Subcutaneous abdominal adipose tissue (tissue), 5 donors: ENCODE measurements at regions not wholly inside any gene's neighbourhood (a gene's known extent, or its start where the extent isn't known, plus 50 kb on each side); places are given as distances from the start of the nearest gene placed in this dataset.
"Not testable (repeated sequence)": the region's sequence is repeated elsewhere in the genome, so short reads cannot be mapped to it uniquely, and the experiment has no call there.

Experiments used
- H3K27ac ChIP-seq: one replicate; pipeline ENCODE4 v1.7.0; 2013; ENCODE audit warnings: low read depth, mild to moderate bottlenecking, inconsistent platforms, low read length, moderate library complexity
- H3K27me3 ChIP-seq, 5 donors: one replicate each; pipeline ENCODE4 v1.7.0; 2013; ENCODE audit warnings: low read length in 5 of 5, inconsistent platforms in 1 of 5; ENCODE audit not compliant: control insufficient read depth in 5 of 5, insufficient read depth in 4 of 5
- H3K36me3 ChIP-seq, 5 donors: one replicate each; pipeline ENCODE4 v1.7.0; 2013; ENCODE audit warnings: low read length in 5 of 5; ENCODE audit not compliant: control insufficient read depth in 5 of 5, insufficient read depth in 5 of 5
- H3K4me1 ChIP-seq, 5 donors: one replicate each; pipeline ENCODE4 v1.7.0; 2013; ENCODE audit warnings: low read length in 5 of 5, mild to moderate bottlenecking in 3 of 5, moderate library complexity in 1 of 5; ENCODE audit not compliant: control insufficient read depth in 5 of 5, insufficient read depth in 5 of 5
- H3K4me3 ChIP-seq, 5 donors: one replicate each; pipeline ENCODE4 v1.7.0; 2013; ENCODE audit warnings: low read length in 5 of 5, low read depth in 1 of 5
- H3K9ac ChIP-seq, 5 donors: one replicate each; pipeline ENCODE4 v1.7.0; 2013; ENCODE audit warnings: low read length in 5 of 5, mild to moderate bottlenecking in 4 of 5, moderate library complexity in 3 of 5
- H3K9me3 ChIP-seq, 5 donors: one replicate each; pipeline ENCODE4 v1.7.0; 2013; ENCODE audit warnings: low read length in 5 of 5; ENCODE audit not compliant: control insufficient read depth in 5 of 5
- donor health status: healthy.
- donor health status: healthy.
- donor health status: healthy.
- donor health status: healthy.
- donor health status: healthy.

DNA sequence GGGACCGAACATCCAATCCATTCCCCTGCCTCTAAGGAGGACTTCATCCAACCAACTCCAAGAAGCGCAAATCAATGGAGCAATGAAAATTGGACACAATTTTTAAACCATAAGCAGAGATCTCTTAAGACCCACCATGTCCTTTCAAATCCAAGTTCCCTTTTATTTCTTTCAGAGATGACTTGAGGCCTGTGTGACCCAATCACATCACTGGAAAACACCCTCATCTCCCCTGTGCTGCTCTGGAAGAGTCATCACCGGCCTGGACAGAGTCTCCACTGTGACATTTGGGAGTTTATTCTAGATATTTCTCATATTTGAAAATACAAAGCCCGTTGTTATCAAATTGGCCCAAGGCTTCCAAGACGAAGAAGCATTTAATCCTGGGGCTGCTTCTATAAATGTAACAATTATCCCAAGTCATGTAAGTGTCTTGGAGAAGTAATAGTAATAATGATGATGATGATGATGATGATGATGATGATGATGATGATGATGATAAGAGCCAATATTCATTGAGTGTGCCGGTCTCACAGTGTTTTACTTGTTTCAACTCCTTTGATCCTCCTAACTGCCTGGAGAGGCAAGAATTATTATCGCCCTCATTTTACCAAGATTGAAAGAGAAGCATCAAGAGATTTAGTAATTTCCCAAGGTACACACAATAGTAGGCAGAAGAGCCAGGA is 72.1 kb downstream of the COPRS start:
- no peaks in the 10 kb centered on the region for H3K36me3 ChIP-seq
- no peak overlapping the region for H3K9ac ChIP-seq
- H3K27me3 ChIP-seq, result no peaks in the 10 kb centered on the region
- H3K4me3 ChIP-seq, result no peak overlapping the region
- peaks cover 0 to 2% (median 0%) of the 10 kb centered on the region in 5 donors for H3K4me1 ChIP-seq
- H3K27ac ChIP-seq, result no peak overlapping the region
- no peaks in the 10 kb centered on the region for H3K9me3 ChIP-seq

DNA sequence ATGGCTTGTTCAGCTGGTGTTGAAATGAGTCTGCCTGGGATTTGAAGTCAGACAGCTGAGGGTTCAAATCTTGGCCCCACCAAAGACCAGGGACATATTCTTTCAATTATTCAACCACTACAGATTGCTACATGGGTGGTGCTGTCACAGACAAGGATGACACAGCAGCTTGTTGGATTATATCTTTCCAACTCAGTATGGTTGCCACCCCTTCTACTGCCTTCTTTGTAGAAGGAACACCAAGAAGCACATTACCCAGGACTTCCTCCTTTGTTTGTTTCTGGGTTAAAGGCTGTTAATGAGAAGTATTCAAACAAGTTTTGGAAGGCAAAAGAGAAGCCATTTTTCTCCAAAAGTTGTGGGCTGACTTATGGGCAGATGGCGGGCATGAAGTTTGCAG is 78.6 kb downstream of the COPRS start:
- no peak overlapping the region for H3K4me3 ChIP-seq
- H3K9me3 ChIP-seq, result peaks cover 0 to 3% (median 0%) of the 10 kb centered on the region in 5 donors
- H3K36me3 ChIP-seq, result no peaks in the 10 kb centered on the region
- no peak overlapping the region for H3K9ac ChIP-seq
- H3K27me3 ChIP-seq, result no peaks in the 10 kb centered on the region
- H3K27ac ChIP-seq, result no peak overlapping the region
- H3K4me1 ChIP-seq, result peaks cover 0 to 15% (median 0%) of the 10 kb centered on the region in 5 donors

DNA sequence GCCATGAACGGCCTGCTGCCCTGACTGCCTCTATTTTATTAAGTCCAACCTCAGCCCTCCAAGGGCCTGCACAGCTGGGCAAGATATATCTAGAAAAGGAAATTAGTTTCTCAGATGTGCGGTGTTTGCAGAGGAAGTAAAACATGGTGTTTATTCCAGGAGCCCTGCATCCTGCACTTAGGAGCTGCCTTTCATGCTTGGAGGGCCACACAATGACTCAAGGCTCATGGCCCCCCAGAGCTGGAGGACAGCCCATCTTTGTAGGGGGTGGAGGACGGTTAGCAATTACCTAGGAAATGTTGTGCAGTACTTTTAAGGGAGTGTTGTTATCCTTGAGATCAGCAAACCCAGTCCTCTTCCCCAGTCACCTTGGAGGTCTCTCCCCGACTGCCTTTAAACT is 80.5 kb downstream of the COPRS start:
- H3K27me3 ChIP-seq, result no peaks in the 10 kb centered on the region
- H3K36me3 ChIP-seq, result no peaks in the 10 kb centered on the region
- H3K4me3 ChIP-seq, result no peak overlapping the region
- peaks cover 0 to 3% (median 0%) of the 10 kb centered on the region in 5 donors for H3K9me3 ChIP-seq
- no peak overlapping the region for H3K9ac ChIP-seq
- H3K27ac ChIP-seq, result no peak overlapping the region
- peaks cover 0 to 15% (median 0%) of the 10 kb centered on the region in 5 donors for H3K4me1 ChIP-seq

DNA sequence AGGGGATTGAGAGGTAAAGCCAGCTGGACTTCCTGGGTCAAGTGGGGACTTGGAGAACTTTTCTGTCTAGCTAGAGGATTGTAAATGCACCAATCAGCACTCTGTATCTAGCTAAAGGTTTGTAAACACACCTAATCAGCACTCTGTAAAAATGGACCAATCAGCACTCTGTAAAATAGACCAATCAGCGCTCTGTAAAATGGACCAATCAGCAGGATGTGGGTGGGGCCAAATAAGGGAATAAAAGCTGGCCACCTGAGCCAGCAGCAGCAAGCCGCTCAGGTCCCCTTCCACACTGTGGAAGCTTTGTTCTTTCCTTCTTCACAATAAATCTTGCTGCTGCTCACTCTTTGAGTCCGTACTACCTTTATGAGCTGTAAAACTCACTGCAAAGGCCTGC is 87.7 kb downstream of the COPRS start:
- H3K36me3 ChIP-seq, H3K9ac ChIP-seq, H3K9me3 ChIP-seq, H3K27me3 ChIP-seq, H3K27ac ChIP-seq, H3K4me1 ChIP-seq, H3K4me3 ChIP-seq: not testable (repeated sequence)

DNA sequence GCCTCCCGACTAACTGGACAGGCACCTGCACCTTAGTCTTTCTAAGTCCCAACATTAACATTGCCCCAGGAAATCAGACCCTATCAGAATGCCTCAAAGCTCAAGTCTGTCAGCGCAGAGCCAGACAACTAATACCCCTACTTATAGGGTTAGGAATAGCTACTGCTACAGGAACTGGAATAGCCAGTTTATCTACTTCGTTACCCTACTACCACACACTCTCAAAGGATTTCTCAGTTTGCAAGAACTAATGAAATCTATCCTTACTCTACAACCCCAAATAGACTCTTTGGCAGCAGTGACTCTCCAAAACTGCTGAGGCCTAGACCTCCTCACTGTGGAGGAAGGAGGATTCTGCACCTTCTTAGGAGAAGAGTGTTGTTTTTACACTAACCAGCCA is 88.5 kb downstream of the COPRS start:
- not testable (repeated sequence) for H3K27me3 ChIP-seq, H3K36me3 ChIP-seq, H3K4me3 ChIP-seq, H3K9ac ChIP-seq, H3K27ac ChIP-seq, H3K9me3 ChIP-seq, H3K4me1 ChIP-seq

DNA sequence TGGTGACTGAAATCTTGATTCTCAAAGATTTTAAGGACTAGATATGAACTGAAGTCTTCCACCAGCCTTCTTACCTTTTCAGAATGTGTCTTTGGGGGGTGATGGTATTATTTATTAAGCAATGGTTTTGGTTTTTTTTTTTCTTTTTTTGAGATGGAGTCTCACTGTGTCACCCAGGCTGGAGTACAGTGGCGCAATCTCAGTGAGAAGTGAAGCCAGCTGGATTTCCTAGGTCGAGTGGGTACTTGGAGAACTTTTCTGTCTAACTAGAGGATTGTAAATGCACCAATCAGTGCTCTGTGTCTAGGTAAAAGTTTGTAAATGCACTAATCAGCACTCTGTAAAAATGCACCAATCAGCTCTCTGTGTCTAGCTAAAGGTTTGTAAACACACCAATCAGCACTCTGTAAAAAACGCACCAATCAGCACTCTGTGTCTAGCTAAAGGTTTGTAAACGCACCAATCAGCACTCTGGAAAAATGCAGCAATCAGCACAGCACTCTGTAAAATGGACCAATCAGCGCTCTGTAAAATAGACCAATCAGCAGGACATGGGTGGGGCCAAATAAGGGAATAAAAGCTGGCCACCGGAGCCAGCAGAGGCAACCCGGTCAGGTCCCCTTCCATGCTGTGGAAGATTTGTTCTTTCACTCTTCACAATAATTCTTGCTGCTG is 97.1 kb downstream of the COPRS start:
- H3K4me1 ChIP-seq, H3K27me3 ChIP-seq, H3K4me3 ChIP-seq, H3K9ac ChIP-seq, H3K36me3 ChIP-seq, H3K9me3 ChIP-seq, H3K27ac ChIP-seq: not testable (repeated sequence)

DNA sequence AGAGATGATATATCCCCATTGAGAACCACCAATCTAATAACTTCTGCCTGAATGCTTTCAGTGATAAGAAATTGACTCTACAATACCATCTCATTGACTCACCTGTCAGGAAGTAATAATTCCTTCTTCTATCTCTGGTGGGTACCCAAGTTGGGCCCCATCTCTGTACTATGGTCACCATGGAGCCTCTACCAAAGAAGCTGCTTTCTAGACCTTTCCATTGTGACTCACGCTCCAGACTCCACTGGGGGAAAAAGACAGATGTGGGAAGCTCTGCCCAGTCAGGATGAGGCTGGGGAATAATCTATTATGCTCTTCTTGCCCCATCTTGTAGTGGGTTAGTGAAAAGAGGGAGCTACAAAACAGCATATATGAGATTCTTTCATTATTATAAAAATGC is 100.4 kb downstream of the COPRS start:
- Histone ChIP-seq H3K9me3 (no peaks in the 10 kb centered on the region), H3K27ac (no peak overlapping the region), H3K4me3 (no peak overlapping the region), H3K27me3 (no peaks in the 10 kb centered on the region), H3K4me1 (peaks cover 0 to 14% (median 2%) of the 10 kb centered on the region in 5 donors), H3K9ac (no peak overlapping the region), H3K36me3 (no peaks in the 10 kb centered on the region)

DNA sequence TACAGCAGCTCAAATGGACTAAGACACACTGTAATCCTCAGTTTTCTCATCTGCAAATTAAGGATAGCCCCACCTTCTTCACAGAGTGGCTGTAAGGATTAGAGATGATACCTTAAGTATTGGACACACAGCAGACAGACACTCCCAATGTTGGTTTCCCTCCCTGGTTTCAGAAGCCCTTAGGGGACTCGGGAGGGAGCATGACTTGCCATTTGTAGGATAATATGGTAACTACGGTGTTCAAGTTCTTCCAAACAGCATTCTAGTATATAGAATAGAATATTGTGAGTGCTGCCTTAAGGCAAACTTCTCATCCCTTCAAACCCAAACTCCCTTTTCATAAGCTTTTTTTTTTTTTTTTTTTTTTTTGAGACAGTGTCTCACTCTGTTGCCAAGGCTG is 101.9 kb downstream of the COPRS start:
- Histone ChIP-seq H3K4me3 (no peak overlapping the region), H3K4me1 (peaks cover 0 to 20% (median 3%) of the 10 kb centered on the region in 5 donors), H3K36me3 (no peaks in the 10 kb centered on the region), H3K9ac (no peak overlapping the region), H3K27ac (no peak overlapping the region), H3K27me3 (no peaks in the 10 kb centered on the region), H3K9me3 (no peaks in the 10 kb centered on the region)

DNA sequence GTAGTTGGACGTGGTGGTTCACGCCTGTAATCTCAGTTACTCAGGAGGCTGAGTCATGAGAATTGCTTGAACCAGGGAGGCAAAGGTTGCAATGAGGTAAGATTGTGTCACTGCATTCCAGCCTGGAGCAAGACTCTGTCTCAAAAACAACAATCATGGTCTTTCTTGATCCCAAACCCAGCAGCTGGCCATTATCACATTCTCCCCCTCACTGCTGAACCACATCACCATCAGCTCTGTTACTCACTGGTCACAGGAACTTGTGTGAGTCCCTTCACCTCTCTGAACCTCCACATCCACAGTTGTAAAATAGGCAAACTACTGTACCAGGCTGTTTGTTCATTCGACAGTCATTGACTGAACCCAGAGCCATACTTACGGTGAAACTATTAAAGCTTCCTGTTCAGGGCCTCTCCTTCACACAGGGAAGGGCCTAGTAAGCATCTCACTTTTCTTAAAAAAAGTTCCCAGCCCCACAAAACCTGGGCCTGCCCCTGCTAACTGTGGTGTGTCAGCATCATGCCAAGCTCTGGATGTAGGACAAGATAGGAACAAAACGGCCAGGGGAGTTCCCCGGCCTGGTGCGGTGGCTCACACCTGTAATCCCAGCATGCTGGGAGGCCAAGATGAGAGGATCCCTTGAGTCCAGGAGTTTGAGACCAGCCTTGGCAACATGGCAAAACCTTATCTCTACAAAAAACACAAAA is 104.7 kb downstream of the COPRS start:
- Histone ChIP-seq H3K9ac (no peak overlapping the region), H3K36me3 (no peaks in the 10 kb centered on the region), H3K4me3 (no peak overlapping the region), H3K27ac (no peak overlapping the region), H3K4me1 (peaks cover 0 to 21% (median 3%) of the 10 kb centered on the region in 5 donors), H3K9me3 (no peaks in the 10 kb centered on the region), H3K27me3 (no peaks in the 10 kb centered on the region)

DNA sequence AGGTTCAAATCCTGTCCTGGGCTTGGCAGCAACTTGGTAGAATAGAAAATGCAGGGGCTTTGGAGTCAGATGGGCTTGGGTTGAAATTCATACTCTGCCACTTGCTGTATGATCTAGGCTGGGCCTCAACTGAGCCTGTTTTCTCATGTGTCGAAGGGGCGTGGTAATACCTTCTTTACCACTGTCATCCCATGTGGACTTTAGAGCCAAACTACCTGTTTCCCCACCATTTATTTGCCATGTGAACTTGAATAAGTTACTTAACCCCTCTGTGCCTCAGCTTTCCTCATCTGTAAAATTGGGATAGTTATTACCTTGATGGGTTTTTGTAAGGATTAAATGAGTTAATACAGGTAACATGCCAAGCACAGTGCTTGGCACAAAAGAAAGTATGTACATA is 106.0 kb downstream of the COPRS start:
- no peaks in the 10 kb centered on the region for H3K9me3 ChIP-seq
- H3K27me3 ChIP-seq, result no peaks in the 10 kb centered on the region
- H3K36me3 ChIP-seq, result no peaks in the 10 kb centered on the region

More for the DNA sequence above, 106.0 kb downstream of the COPRS start:
- no peak overlapping the region for H3K27ac ChIP-seq
- peaks cover 0 to 22% (median 3%) of the 10 kb centered on the region in 5 donors for H3K4me1 ChIP-seq
- H3K9ac ChIP-seq, result no peak overlapping the region
- no peak overlapping the region for H3K4me3 ChIP-seq
